GM12864 (cell line): ENCODE measurements at regions not wholly inside any gene's neighbourhood (a gene's known extent, or its start where the extent isn't known, plus 50 kb on each side); places are given as distances from the start of the nearest gene placed in this dataset.

Experiments
- DNase-seq: peaks from one replicate; pipeline ENCODE4 v3.0.0-alpha.2; 2011; ENCODE audit warnings: low read depth
- H3K4me3 ChIP-seq: 2 replicates; pipeline ENCODE4 v1.5.1; 2011; ENCODE audit warnings: mild to moderate bottlenecking, low read depth, low read length, control low read depth
- TF ChIP-seq, protein P1 (sequence below): IDR thresholded peaks from 2 replicates; pipeline ENCODE4 v1.5.1; 2011; ENCODE audit warnings: low read depth, mild to moderate bottlenecking, moderate library complexity, low read length, control low read depth, inconsistent platforms; ENCODE audit errors: missing control alignments

DNA sequence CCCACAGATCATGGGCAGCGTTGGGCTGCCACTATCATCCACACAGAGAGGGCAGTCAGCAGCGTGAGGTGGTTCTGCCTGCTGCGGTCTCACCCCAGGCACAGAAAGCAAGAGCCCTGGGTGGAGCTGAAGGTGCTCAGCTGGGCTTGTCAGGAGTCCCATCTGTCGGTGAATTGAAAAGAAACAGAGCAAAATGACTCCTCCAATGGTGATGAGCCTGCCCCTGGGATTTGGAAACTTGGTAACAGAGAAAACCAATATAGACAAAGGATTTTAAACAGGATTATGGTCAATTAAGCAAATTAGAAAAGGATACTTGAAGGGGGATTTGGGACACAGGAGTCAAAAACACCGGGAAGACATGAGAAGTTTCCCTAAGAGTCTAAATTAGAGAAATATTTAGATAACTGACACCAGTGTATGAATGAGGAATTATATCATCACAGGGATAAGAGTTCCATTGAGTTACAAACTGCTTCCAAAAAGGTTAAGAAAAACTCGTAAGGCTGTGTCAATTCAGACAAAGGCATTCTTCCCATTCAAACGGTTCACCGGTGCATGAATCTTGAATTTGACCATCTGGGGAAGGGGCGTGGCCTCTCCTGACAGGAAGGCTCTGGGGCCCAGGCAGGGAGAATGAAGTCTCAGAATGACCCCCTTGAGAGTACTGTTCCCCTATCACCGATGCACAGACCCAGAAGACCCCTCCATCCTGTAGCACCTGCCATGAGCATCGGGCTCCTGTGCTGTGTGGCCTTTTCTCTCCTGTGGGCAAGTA is 70.0 kb upstream of the PRSS58 start:
- TF ChIP-seq, protein P1, sequence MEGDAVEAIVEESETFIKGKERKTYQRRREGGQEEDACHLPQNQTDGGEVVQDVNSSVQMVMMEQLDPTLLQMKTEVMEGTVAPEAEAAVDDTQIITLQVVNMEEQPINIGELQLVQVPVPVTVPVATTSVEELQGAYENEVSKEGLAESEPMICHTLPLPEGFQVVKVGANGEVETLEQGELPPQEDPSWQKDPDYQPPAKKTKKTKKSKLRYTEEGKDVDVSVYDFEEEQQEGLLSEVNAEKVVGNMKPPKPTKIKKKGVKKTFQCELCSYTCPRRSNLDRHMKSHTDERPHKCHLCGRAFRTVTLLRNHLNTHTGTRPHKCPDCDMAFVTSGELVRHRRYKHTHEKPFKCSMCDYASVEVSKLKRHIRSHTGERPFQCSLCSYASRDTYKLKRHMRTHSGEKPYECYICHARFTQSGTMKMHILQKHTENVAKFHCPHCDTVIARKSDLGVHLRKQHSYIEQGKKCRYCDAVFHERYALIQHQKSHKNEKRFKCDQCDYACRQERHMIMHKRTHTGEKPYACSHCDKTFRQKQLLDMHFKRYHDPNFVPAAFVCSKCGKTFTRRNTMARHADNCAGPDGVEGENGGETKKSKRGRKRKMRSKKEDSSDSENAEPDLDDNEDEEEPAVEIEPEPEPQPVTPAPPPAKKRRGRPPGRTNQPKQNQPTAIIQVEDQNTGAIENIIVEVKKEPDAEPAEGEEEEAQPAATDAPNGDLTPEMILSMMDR, result no peak
- DNase-seq, result no peak
- no peak overlapping the region for H3K4me3 ChIP-seq

DNA sequence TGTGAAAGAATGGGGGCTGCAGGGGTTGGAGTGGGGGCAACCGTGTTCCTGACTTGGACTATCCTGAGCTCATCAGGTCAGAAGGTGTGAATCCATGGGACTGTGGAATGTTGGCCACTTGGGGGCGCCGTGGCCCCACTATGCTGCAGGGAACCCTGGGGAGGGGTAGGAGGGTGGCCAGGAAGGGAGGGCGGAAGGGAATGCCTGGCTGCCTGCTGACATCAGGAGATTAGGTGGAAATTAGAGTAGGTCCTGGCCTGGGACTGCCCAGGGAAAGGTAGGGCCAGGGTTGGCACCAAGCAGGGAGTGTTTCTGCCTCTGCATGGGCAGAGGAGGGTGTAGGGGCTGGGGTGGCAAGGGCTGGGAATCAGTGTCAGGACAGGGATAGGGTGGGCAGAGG is 65.8 kb upstream of the PRSS58 start:
- DNase-seq, result no peak
- TF ChIP-seq, protein P1, result peak; percentile 54
- no peak overlapping the region for H3K4me3 ChIP-seq

DNA sequence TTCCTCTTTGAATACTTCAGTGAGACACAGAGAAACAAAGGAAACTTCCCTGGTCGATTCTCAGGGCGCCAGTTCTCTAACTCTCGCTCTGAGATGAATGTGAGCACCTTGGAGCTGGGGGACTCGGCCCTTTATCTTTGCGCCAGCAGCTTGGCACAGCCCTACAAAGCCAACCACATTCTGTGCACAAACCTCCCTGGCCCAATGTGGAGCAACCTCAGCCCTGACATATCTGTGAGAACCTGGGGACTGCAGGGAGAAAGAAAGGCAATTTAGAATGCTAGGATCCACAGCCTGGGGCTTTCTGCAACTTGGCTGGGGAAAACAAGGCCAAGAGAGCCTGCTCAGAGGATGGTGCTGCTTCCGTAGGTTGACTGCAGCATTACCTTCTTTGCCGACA is 63.5 kb upstream of the PRSS58 start:
- no peak overlapping the region for H3K4me3 ChIP-seq
- TF ChIP-seq, protein P1, result no peak
- no peak for DNase-seq

DNA sequence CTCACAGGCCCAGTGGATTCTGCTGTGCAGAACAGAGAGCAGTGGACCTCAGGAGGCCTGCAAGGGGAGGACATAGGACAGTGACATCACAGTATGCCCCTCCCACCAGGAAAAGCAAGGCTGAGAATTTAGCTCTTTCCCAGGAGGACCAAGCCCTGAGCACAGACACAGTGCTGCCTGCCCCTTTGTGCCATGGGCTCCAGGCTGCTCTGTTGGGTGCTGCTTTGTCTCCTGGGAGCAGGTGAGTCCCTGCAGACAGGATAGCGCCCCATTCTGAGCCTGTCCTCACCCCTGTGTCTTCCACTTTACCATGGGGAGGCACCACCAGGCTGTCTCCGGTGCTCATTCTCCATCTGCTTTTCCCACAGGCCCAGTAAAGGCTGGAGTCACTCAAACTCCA is 63.0 kb upstream of the PRSS58 start:
- no peak overlapping the region for H3K4me3 ChIP-seq
- DNase-seq, result no peak
- TF ChIP-seq, protein P1, result no peak

DNA sequence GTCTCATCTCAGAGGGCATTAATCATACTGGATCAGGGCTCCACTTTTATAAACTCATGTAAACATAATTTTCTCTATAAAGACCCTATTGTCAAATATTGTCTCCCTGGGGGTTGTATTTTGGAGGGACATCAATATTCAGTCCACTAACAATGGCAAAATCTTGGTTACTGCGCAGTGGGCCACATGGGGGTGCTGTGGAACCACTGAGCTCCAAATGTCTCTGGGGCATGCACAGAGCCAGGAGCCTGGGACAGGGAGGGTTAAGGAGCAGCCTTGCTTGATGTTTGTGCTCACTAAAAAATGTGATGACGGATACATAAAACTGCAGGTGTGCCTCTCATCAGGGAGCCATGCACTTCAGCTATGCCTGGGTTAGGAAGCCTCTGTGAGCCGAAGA is 62.1 kb upstream of the PRSS58 start:
- TF ChIP-seq, protein P1, result peak; percentile 50
- no peak overlapping the region for H3K4me3 ChIP-seq
- DNase-seq, result no peak

DNA sequence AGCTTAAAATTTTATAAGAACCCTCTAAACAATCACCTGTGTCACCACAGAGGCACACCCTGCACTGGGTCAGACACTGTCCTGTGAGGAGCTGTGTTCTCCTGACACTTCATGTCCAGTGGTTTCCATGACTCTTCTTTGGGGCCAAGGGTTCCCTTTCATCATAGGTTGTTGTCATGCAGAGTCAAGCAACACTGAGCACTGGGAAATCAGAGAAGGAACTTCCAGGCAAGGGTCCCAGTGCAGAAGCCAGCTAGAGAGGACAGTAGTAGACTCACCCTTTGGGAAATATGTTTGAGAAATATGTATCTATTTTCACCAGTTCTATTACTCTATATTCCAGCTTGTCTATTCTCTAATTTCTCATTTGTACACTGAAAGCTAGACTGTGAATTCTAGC is 56.4 kb upstream of the PRSS58 start:
- no peak overlapping the region for H3K4me3 ChIP-seq
- DNase-seq, result no peak
- TF ChIP-seq, protein P1, result no peak

DNA sequence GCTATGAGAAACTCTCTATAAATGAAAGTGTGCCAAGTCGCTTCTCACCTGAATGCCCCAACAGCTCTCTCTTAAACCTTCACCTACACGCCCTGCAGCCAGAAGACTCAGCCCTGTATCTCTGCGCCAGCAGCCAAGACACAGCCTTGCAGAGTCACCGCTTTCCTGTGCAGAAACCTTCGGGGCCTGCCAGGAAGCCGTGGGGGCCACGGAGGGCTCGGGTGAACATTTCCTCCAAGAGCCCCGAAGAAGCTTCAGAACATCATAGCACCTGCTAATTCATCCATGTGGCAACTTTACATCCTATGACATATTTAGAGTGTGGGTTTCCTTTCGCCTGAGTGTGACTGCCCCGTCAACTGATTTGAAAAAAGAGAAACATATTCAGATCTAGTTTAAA is 55.7 kb upstream of the PRSS58 start:
- H3K4me3 ChIP-seq, result no peak overlapping the region
- no peak for DNase-seq
- TF ChIP-seq, protein P1, result no peak
